Parathyroid adenoma (tissue), 2 donors: ENCODE measurements at regions not wholly inside any gene's neighbourhood (a gene's known extent, or its start where the extent isn't known, plus 50 kb on each side); places are given as distances from the start of the nearest gene placed in this dataset.

Experiments
- H2AFZ ChIP-seq: fragments of 300-600 bp; sonication (generic); one replicate; pipeline ENCODE4 v1.7.0; 2017; ENCODE audit warnings: antibody characterized with exemption, mild to moderate bottlenecking
- H3K27ac ChIP-seq: fragments of 300-600 bp; sonication (generic); one replicate; pipeline ENCODE4 v1.7.0; 2017
- H3K27me3 ChIP-seq: fragments of 300-600 bp; sonication (generic); one replicate; pipeline ENCODE4 v1.7.0; 2017; ENCODE audit warnings: low read length; ENCODE audit not compliant: control insufficient read depth, insufficient read depth
- H3K36me3 ChIP-seq: fragments of 300-600 bp; sonication (generic); one replicate; pipeline ENCODE4 v1.7.0; 2017; ENCODE audit warnings: low read length; ENCODE audit not compliant: control insufficient read depth, insufficient read depth
- H3K4me1 ChIP-seq: fragments of 300-600 bp; sonication (generic); one replicate; pipeline ENCODE4 v1.7.0; 2017; ENCODE audit warnings: control low read depth
- H3K4me2 ChIP-seq: fragments of 300-600 bp; sonication (generic); one replicate; pipeline ENCODE4 v1.7.0; 2017; ENCODE audit warnings: low read length
- H3K4me3 ChIP-seq: fragments of 300-600 bp; sonication (generic); one replicate; pipeline ENCODE4 v1.7.0; 2017; ENCODE audit warnings: low read depth, low read length
- H3K79me2 ChIP-seq: fragments of 300-600 bp; sonication (generic); one replicate; pipeline ENCODE4 v1.7.0; 2017; ENCODE audit warnings: control low read depth
- H3K9ac ChIP-seq: fragments of 300-600 bp; sonication (generic); one replicate; pipeline ENCODE4 v1.7.0; 2017; ENCODE audit warnings: mild to moderate bottlenecking
- H3K9me3 ChIP-seq: fragments of 300-600 bp; sonication (generic); one replicate; pipeline ENCODE4 v1.7.0; 2017; ENCODE audit warnings: low read length; ENCODE audit not compliant: control insufficient read depth
- CTCF ChIP-seq: fragments of 300-600 bp; sonication (generic); IDR thresholded peaks from one replicate; pipeline ENCODE4 v1.7.0; 2017; ENCODE audit warnings: antibody characterized with exemption, mild to moderate bottlenecking
- donor health status: primary hyperparathyroidism.

- H3K27ac ChIP-seq, result no peak overlapping the region
- H3K9ac ChIP-seq, result no peak overlapping the region
- no peaks in the 10 kb centered on the region for H3K4me1 ChIP-seq
- no peak overlapping the region for H3K4me3 ChIP-seq
- H3K27me3 ChIP-seq, result no peaks in the 10 kb centered on the region
- no peak overlapping the region for H2AFZ ChIP-seq
- H3K4me2 ChIP-seq, result no peak overlapping the region
- no peaks in the 10 kb centered on the region for H3K36me3 ChIP-seq
- no peaks in the 10 kb centered on the region for H3K9me3 ChIP-seq
- no peak for TF ChIP-seq CTCF
- H3K79me2 ChIP-seq, result no peaks in the 10 kb centered on the region
Observed at GRCh38 chr5:128701301-128701700, 163.3 kb upstream of the FBN2 start.

DNA sequence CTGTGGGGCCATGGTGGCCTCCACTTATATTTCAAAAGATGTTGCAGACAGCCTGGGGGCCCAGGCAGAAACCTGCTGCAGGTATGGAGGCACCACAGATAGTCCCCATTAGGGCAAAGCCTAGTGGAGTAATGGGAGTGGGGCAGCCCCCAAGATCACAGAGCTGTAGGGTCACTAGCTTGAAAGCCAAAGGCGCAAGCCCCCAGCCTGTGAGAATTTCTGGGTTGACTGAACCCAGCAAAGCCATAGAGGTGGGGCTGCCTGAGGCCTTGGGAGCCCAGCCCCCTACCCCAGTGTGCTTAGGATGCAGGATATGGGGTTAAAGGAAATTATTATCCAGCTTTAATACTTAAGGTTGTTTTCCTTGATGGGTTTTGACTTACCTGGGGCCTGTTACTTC lies 165.3 kb upstream of the FBN2 start:
- H3K4me3 ChIP-seq, result no peak overlapping the region
- no peak for TF ChIP-seq CTCF
- no peaks in the 10 kb centered on the region for H3K36me3 ChIP-seq
- no peaks in the 10 kb centered on the region for H3K9me3 ChIP-seq
- no peak overlapping the region for H2AFZ ChIP-seq
- H3K4me2 ChIP-seq, result no peak overlapping the region
- no peaks in the 10 kb centered on the region for H3K79me2 ChIP-seq
- no peaks in the 10 kb centered on the region for H3K4me1 ChIP-seq
- H3K27ac ChIP-seq, result no peak overlapping the region
- H3K9ac ChIP-seq, result no peak overlapping the region
- H3K27me3 ChIP-seq, result no peaks in the 10 kb centered on the region

GRCh38 chr5:128706269-128706668 lies 168.2 kb upstream of the FBN2 start:
- H3K27me3 ChIP-seq, result no peaks in the 10 kb centered on the region
- no peak overlapping the region for H3K27ac ChIP-seq

GRCh38 chr5:128708841-128709240 lies 170.8 kb upstream of the FBN2 start:
- Histone ChIP-seq H3K27ac (no peak overlapping the region), H2AFZ (no peak overlapping the region), H3K4me3 (no peak overlapping the region), H3K9me3 (no peaks in the 10 kb centered on the region), H3K9ac (no peak overlapping the region), H3K4me2 (no peak overlapping the region), H3K36me3 (no peaks in the 10 kb centered on the region), H3K79me2 (no peaks in the 10 kb centered on the region), H3K4me1 (no peaks in the 10 kb centered on the region), H3K27me3 (no peaks in the 10 kb centered on the region)
- no peak for TF ChIP-seq CTCF

More at GRCh38 chr5:128706269-128706668, 168.2 kb upstream of the FBN2 start:
- H3K9ac ChIP-seq, result no peak overlapping the region
- H2AFZ ChIP-seq, result no peak overlapping the region
- H3K4me3 ChIP-seq, result no peak overlapping the region
- TF ChIP-seq CTCF, result no peak
- H3K4me2 ChIP-seq, result no peak overlapping the region
- H3K4me1 ChIP-seq, result no peaks in the 10 kb centered on the region
- no peaks in the 10 kb centered on the region for H3K36me3 ChIP-seq
- no peaks in the 10 kb centered on the region for H3K79me2 ChIP-seq
- no peaks in the 10 kb centered on the region for H3K9me3 ChIP-seq

DNA sequence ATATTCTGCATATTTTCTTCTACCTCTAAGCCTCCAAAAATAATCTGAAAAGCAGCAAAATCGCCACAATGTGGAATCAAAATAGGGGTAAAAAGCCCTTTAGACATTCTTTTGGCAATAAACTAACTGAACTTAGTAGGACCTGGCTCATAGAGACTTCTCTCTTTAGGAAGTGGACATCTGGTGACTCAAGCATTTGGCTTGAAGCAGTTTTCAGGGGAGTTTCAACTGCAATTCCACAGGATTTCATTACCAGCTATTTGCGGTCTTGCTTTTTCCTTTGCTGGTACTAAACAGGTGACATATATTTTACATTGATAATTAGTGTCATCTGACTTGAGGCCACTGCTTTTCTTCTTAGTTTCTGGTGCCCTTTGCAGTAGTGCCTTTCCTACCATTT lies 173.2 kb upstream of the FBN2 start:
- Histone ChIP-seq H3K27me3 (no peaks in the 10 kb centered on the region), H3K4me3 (no peak overlapping the region), H3K27ac (no peak overlapping the region), H2AFZ (no peak overlapping the region), H3K36me3 (no peaks in the 10 kb centered on the region), H3K4me2 (no peak overlapping the region), H3K9me3 (no peaks in the 10 kb centered on the region), H3K79me2 (no peaks in the 10 kb centered on the region), H3K9ac (no peak overlapping the region), H3K4me1 (no peaks in the 10 kb centered on the region)
- TF ChIP-seq CTCF, result no peak
